HUDEP-2 (cell line): ENCODE measurements at regions not wholly inside any gene's neighbourhood (a gene's known extent, or its start where the extent isn't known, plus 50 kb on each side); places are given as distances from the start of the nearest gene placed in this dataset.
A peak's percentile ranks its signal among the peaks of the same experiment; 100 is the strongest.
"Not testable (repeated sequence)": the region's sequence is repeated elsewhere in the genome, so short reads cannot be mapped to it uniquely, and the experiment has no call there.

ENCODE experiments used
- DNase-seq, 76 experiments: peaks; one replicate each; lab custom pipeline; 2025; ENCODE audit not compliant: unreplicated experiment in 76 of 76; lab: John Stamatoyannopoulos, UW

GRCh38 chr21:28391938-28392849, 600.5 kb downstream of the LTN1 start:
- DNase-seq: peak in 2 of 76 experiments; percentile 4 to 6

- DNase-seq: no peak
Measured at GRCh38 chr21:28387220-28387619, 605.5 kb downstream of the LTN1 start.

- no peak for DNase-seq
Measured at GRCh38 chr21:28385845-28386244, 606.8 kb downstream of the LTN1 start.

GRCh38 chr21:28381000-28381745, 611.5 kb downstream of the LTN1 start:
- not testable (repeated sequence) for DNase-seq

GRCh38 chr21:28380241-28380640, 612.4 kb downstream of the LTN1 start:
- no peak for DNase-seq

- no peak for DNase-seq
Measured at GRCh38 chr21:28378026-28378425, 614.7 kb downstream of the LTN1 start.

GRCh38 chr21:28375708-28376385, 616.8 kb downstream of the LTN1 start:
- DNase-seq: no peak

- no peak for DNase-seq
Measured at GRCh38 chr21:28374881-28375280, 617.8 kb downstream of the LTN1 start.

- DNase-seq: no peak
Measured at GRCh38 chr21:28371713-28372112, 621.0 kb downstream of the LTN1 start.

- no peak for DNase-seq
Measured at GRCh38 chr21:28359300-28359699, 633.4 kb downstream of the LTN1 start.

GRCh38 chr21:28358702-28359101, 634.0 kb downstream of the LTN1 start:
- DNase-seq: no peak

GRCh38 chr21:28358170-28358569, 634.5 kb downstream of the LTN1 start:
- DNase-seq: no peak

- DNase-seq: no peak
Measured at GRCh38 chr21:28357743-28358142, 634.9 kb downstream of the LTN1 start.

GRCh38 chr21:28356422-28356821, 636.3 kb downstream of the LTN1 start:
- no peak for DNase-seq

- DNase-seq: no peak
Measured at GRCh38 chr21:28345934-28346333, 646.7 kb downstream of the LTN1 start.

GRCh38 chr21:28344985-28345384, 647.7 kb downstream of the LTN1 start:
- no peak for DNase-seq

GRCh38 chr21:28342212-28342810, 650.4 kb downstream of the LTN1 start:
- no peak for DNase-seq

GRCh38 chr21:28339403-28339802, 653.3 kb downstream of the LTN1 start:
- no peak for DNase-seq

GRCh38 chr21:28338701-28339305, 653.9 kb downstream of the LTN1 start:
- DNase-seq: no peak

GRCh38 chr21:28337315-28337714, 655.4 kb downstream of the LTN1 start:
- no peak for DNase-seq
